Neural crest cell (in vitro differentiated cells): ENCODE measurements at regions not wholly inside any gene's neighbourhood (a gene's known extent, or its start where the extent isn't known, plus 50 kb on each side); places are given as distances from the start of the nearest gene placed in this dataset.

Experiments used
- DNase-seq: peaks from one replicate; pipeline ENCODE4 v3.0.0; 2021; ENCODE audit warnings: low read depth, mixed read lengths, low spot score
- H3K27ac Mint-ChIP-seq: one replicate; pipeline ENCODE4 v1.8.0; 2021; ENCODE audit warnings: mild to moderate bottlenecking, mixed read lengths; ENCODE audit not compliant: unreplicated experiment
- H3K27me3 Mint-ChIP-seq: 2 replicates; pipeline ENCODE4 v1.8.0; 2021; ENCODE audit warnings: low read depth, mild to moderate bottlenecking, mixed read lengths
- H3K36me3 Mint-ChIP-seq: 2 replicates; pipeline ENCODE4 v1.8.0; 2021; ENCODE audit warnings: low read depth, mild to moderate bottlenecking, mixed read lengths
- H3K4me1 Mint-ChIP-seq: 2 replicates; pipeline ENCODE4 v1.8.0; 2021; ENCODE audit warnings: mixed read lengths
- H3K4me3 Mint-ChIP-seq: one replicate; pipeline ENCODE4 v1.8.0; 2021; ENCODE audit warnings: mild to moderate bottlenecking, mixed read lengths
- H3K9me3 Mint-ChIP-seq: 2 replicates; pipeline ENCODE4 v1.8.0; 2021; ENCODE audit warnings: mixed read lengths
- CTCF ChIP-seq: fragments of 200-600 bp; sonication (generic); conservative IDR thresholded peaks from 2 replicates; pipeline ENCODE4 v1.5.0; 2021; ENCODE audit warnings: antibody characterized with exemption, mild to moderate bottlenecking

DNA sequence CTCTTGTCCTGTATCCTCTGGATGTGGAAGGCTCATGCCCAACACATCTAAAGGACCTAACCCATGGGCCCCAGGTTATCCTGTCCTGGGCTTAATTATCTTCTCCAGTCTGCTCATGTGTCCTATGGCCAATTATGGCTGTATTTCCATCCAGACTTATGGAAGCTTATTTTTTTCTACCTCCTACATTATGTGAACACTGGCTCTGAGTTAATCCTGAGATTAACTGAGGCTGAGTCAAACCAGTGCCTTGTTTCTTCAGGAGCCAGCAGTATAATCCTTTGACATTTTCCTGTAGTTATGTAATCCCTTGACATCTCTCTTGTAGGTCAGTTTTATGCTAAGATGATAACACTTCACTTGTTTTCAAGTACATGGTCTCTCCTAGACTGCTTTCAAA, 213.6 kb downstream of the PMAIP1 start:
- no peak for TF ChIP-seq CTCF
- H3K4me1 Mint-ChIP-seq, result no peaks in the 10 kb centered on the region
- H3K27ac Mint-ChIP-seq, result no peak overlapping the region
- H3K9me3 Mint-ChIP-seq, result peaks cover 6% of the 10 kb centered on the region
- no peak for DNase-seq
- H3K27me3 Mint-ChIP-seq, result no peaks in the 10 kb centered on the region
- no peaks in the 10 kb centered on the region for H3K36me3 Mint-ChIP-seq
- no peak overlapping the region for H3K4me3 Mint-ChIP-seq

DNA sequence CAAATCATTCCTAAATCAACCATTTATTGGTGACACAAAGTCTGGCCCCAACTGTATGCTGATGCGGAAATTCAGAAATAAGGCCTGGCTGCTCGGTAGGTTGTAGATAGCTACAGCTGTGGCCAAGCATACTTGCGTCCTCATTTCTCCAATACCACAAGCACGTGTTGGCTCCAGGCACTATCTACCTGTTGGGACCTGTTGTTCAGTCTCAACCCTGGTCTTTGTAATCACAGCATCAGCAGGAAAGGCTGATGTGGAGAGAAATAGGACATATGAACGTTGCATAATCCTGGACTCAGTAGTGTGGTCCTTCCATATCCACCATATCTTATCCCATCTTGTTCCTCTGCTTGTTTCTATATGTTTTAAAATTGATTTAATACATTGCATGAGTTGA, 212.6 kb downstream of the PMAIP1 start:
- TF ChIP-seq CTCF, result no peak
- Mint-ChIP-seq H3K4me1 (no peaks in the 10 kb centered on the region), H3K9me3 (peaks cover 5% of the 10 kb centered on the region), H3K27ac (no peak overlapping the region), H3K4me3 (no peak overlapping the region), H3K27me3 (no peaks in the 10 kb centered on the region), H3K36me3 (no peaks in the 10 kb centered on the region)
- DNase-seq, result no peak

- DNase-seq, result no peak
- H3K4me1 Mint-ChIP-seq, result no peaks in the 10 kb centered on the region
- no peaks in the 10 kb centered on the region for H3K36me3 Mint-ChIP-seq
- peaks cover 3% of the 10 kb centered on the region for H3K9me3 Mint-ChIP-seq
- no peak overlapping the region for H3K27ac Mint-ChIP-seq
- no peaks in the 10 kb centered on the region for H3K27me3 Mint-ChIP-seq
- no peak overlapping the region for H3K4me3 Mint-ChIP-seq
- TF ChIP-seq CTCF, result no peak
Observed at GRCh38 chr18:60111525-60111924, 211.7 kb downstream of the PMAIP1 start.

DNA sequence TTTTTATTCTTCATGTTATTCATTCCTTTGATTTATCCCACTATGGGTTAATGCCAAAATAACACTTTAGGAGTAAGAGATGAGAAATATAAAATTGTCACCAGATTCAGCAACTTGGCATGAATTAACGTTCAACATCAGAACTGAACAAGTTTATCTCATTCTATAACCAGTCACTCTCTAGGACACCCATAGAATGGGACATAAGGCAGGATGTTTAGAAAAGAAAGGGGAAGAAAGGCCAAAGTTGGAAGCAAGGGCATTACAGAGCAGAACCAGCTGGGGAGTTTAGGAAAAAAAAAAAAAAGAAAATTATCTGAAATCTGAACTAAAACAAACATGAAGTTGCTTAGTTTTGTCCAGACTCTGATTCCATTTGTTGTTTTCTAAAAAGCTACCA, 211.0 kb downstream of the PMAIP1 start:
- TF ChIP-seq CTCF, result no peak
- Mint-ChIP-seq H3K9me3 (no peaks in the 10 kb centered on the region), H3K4me1 (no peaks in the 10 kb centered on the region), H3K36me3 (no peaks in the 10 kb centered on the region), H3K4me3 (no peak overlapping the region), H3K27ac (no peak overlapping the region), H3K27me3 (no peaks in the 10 kb centered on the region)
- DNase-seq, result no peak

GRCh38 chr18:60100778-60101177, 201.0 kb downstream of the PMAIP1 start:
- Mint-ChIP-seq H3K27me3 (no peaks in the 10 kb centered on the region), H3K4me3 (no peak overlapping the region), H3K4me1 (no peaks in the 10 kb centered on the region)

More at GRCh38 chr18:60100778-60101177, 201.0 kb downstream of the PMAIP1 start:
- DNase-seq, result no peak
- Mint-ChIP-seq H3K27ac (no peak overlapping the region), H3K36me3 (no peaks in the 10 kb centered on the region), H3K9me3 (peaks cover 6% of the 10 kb centered on the region)
- no peak for TF ChIP-seq CTCF
